ENCODE measurements at regions not wholly inside any gene's neighbourhood (a gene's known extent, or its start where the extent isn't known, plus 50 kb on each side); places are given as distances from the start of the nearest gene placed in this dataset.

GRCh38 chr11:127269911-127270310, 269.3 kb upstream of the KIRREL3 start:
- Mint-ChIP-seq H3K4me1 (peaks cover 9% of the 10 kb centered on the region), H3K27ac (no peak overlapping the region), H3K27me3 (ENCODE audit: insufficient read depth) (no peaks in the 10 kb centered on the region), H3K36me3 (ENCODE audit: low read depth) (no peaks in the 10 kb centered on the region), H3K9me3 (peaks cover 14% of the 10 kb centered on the region), H3K4me3 (no peak overlapping the region)
- Histone ChIP-seq H3K27ac (ENCODE audit: low read depth, low read length) (no peak overlapping the region), H3K36me3 (ENCODE audit: control insufficient read depth, insufficient read depth, low read length) (no peaks in the 10 kb centered on the region), H3K9me3 (ENCODE audit: control insufficient read depth, low read length) (peaks cover 9% of the 10 kb centered on the region), H3K4me1 (ENCODE audit: control insufficient read depth, insufficient read depth, low read length) (no peaks in the 10 kb centered on the region), H3K27me3 (ENCODE audit: control insufficient read depth, insufficient read depth, low read length, poor library complexity, severe bottlenecking) (no peaks in the 10 kb centered on the region), H3K9ac (ENCODE audit: extremely low read depth, low read length, poor library complexity, severe bottlenecking) (no peak overlapping the region), H3K4me3 (ENCODE audit: low read length) (no peak overlapping the region)
- TF ChIP-seq, protein P1, sequence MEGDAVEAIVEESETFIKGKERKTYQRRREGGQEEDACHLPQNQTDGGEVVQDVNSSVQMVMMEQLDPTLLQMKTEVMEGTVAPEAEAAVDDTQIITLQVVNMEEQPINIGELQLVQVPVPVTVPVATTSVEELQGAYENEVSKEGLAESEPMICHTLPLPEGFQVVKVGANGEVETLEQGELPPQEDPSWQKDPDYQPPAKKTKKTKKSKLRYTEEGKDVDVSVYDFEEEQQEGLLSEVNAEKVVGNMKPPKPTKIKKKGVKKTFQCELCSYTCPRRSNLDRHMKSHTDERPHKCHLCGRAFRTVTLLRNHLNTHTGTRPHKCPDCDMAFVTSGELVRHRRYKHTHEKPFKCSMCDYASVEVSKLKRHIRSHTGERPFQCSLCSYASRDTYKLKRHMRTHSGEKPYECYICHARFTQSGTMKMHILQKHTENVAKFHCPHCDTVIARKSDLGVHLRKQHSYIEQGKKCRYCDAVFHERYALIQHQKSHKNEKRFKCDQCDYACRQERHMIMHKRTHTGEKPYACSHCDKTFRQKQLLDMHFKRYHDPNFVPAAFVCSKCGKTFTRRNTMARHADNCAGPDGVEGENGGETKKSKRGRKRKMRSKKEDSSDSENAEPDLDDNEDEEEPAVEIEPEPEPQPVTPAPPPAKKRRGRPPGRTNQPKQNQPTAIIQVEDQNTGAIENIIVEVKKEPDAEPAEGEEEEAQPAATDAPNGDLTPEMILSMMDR (conservative IDR thresholded peaks at IDR 0.05) = no peak
- WGBS, 2 experiments (ENCODE audit: insufficient coverage in 1 of 2, insufficient read length in 1 of 2) = 100% methylated on average over 1 of the region's 1 CpG
- DNase-seq = no peak

GRCh38 chr11:127268932-127269331, 268.4 kb upstream of the KIRREL3 start:
- Mint-ChIP-seq H3K4me1 (peaks cover 9% of the 10 kb centered on the region), H3K9me3 (peaks cover 14% of the 10 kb centered on the region), H3K36me3 (ENCODE audit: low read depth) (no peaks in the 10 kb centered on the region), H3K27ac (no peak overlapping the region), H3K27me3 (ENCODE audit: insufficient read depth) (no peaks in the 10 kb centered on the region), H3K4me3 (no peak overlapping the region)
- Histone ChIP-seq H3K36me3 (ENCODE audit: control insufficient read depth, insufficient read depth, low read length) (no peaks in the 10 kb centered on the region), H3K4me3 (ENCODE audit: low read length) (no peak overlapping the region), H3K27me3 (ENCODE audit: control insufficient read depth, insufficient read depth, low read length, poor library complexity, severe bottlenecking) (no peaks in the 10 kb centered on the region), H3K9me3 (ENCODE audit: control insufficient read depth, low read length) (peaks cover 9% of the 10 kb centered on the region), H3K27ac (ENCODE audit: low read depth, low read length) (no peak overlapping the region), H3K4me1 (ENCODE audit: control insufficient read depth, insufficient read depth, low read length) (no peaks in the 10 kb centered on the region), H3K9ac (ENCODE audit: extremely low read depth, low read length, poor library complexity, severe bottlenecking) (no peak overlapping the region)
- TF ChIP-seq, protein P1 (conservative IDR thresholded peaks at IDR 0.05) = peak; percentile 55
- no peak for DNase-seq

DNA sequence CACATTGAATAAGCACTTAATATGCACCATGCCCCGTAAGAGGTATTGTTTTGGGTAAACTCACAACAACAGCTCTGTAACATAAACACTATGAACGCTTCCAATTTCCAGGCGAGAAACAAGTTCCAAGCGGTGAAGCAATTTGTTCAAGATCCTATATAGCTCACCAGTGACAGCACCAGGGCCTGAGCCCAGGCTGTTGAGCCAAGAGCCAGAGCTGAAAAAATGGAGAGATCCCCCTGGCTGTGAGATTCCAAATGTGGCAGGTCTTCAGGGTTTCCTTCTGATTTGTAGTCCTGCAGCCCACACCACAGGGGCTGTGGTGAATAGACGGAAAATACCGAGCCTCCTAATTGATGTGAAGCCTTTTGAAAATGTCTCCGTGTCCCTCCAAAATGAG, 268.0 kb upstream of the KIRREL3 start:
- Mint-ChIP-seq H3K36me3 (ENCODE audit: low read depth) (no peaks in the 10 kb centered on the region), H3K4me1 (peaks cover 9% of the 10 kb centered on the region), H3K9me3 (peaks cover 14% of the 10 kb centered on the region), H3K27me3 (ENCODE audit: insufficient read depth) (no peaks in the 10 kb centered on the region), H3K27ac (no peak overlapping the region), H3K4me3 (no peak overlapping the region)
- H3K27me3 ChIP-seq (ENCODE audit: control insufficient read depth, insufficient read depth, low read length, poor library complexity, severe bottlenecking) = no peaks in the 10 kb centered on the region
- H3K9me3 ChIP-seq (ENCODE audit: control insufficient read depth, low read length) = peaks cover 9% of the 10 kb centered on the region
- no peak overlapping the region for H3K4me3 ChIP-seq (ENCODE audit: low read length)
- H3K9ac ChIP-seq (ENCODE audit: extremely low read depth, low read length, poor library complexity, severe bottlenecking) = no peak overlapping the region
- H3K27ac ChIP-seq (ENCODE audit: low read depth, low read length) = no peak overlapping the region
- TF ChIP-seq, protein P1 (conservative IDR thresholded peaks at IDR 0.05) = no peak
- DNase-seq = no peak
- no peaks in the 10 kb centered on the region for H3K4me1 ChIP-seq (ENCODE audit: control insufficient read depth, insufficient read depth, low read length)
- WGBS, 2 experiments (ENCODE audit: insufficient coverage in 1 of 2, insufficient read length in 1 of 2) = 93 to 94% methylated on average over 7 of the region's 7 CpGs
- H3K36me3 ChIP-seq (ENCODE audit: control insufficient read depth, insufficient read depth, low read length) = no peaks in the 10 kb centered on the region
